Esophagus squamous epithelium (tissue), 5 donors: ENCODE measurements at regions not wholly inside any gene's neighbourhood (a gene's known extent, or its start where the extent isn't known, plus 50 kb on each side); places are given as distances from the start of the nearest gene placed in this dataset.

Experiments used
- DNase-seq: peaks from one replicate; lab custom pipeline; 2025; lab: John Stamatoyannopoulos, UW
- H3K27ac ChIP-seq, 4 donors: fragments of 200-600 bp; sonication (generic); one replicate each; pipeline ENCODE4 v1.5.1; 2016 to 2019; ENCODE audit warnings: mild to moderate bottlenecking in 1 of 4
- H3K27me3 ChIP-seq, 4 donors: fragments of 200-600 bp; sonication (generic); 1 replicate in 3 of 4; 2 replicates in 1 of 4; pipeline versions ENCODE4 v1.5.1 to v1.6.0; 2017 to 2021; ENCODE audit warnings: antibody characterized with exemption in 1 of 4
- H3K36me3 ChIP-seq, 3 donors: fragments of 200-600 bp; sonication (generic); one replicate each; pipeline ENCODE4 v1.5.1; 2016 to 2019
- H3K4me1 ChIP-seq, 3 donors: fragments of 200-600 bp; sonication (generic); one replicate each; pipeline ENCODE4 v1.5.1; 2017 to 2019
- H3K4me3 ChIP-seq, 4 donors: fragments of 200-600 bp; sonication (generic); 1 replicate in 3 of 4; 2 replicates in 1 of 4; pipeline ENCODE4 v1.5.1; 2016 to 2019; ENCODE audit warnings: mild to moderate bottlenecking in 2 of 4, moderate library complexity in 1 of 4
- H3K9me3 ChIP-seq, 3 donors: fragments of 200-600 bp; sonication (generic); one replicate each; pipeline ENCODE4 v1.5.1; 2016 to 2019
- CTCF ChIP-seq, 6 experiments: fragments of 450-650 bp in 4 of 6; fragments of 200-600 bp in 2 of 6; sonication (generic) in 2 of 6; IDR thresholded peaks; one replicate each; pipeline ENCODE4 v1.5.1; 2016 to 2019; ENCODE audit warnings: antibody characterized with exemption in 6 of 6, mild to moderate bottlenecking in 4 of 6, moderate library complexity in 4 of 6
- POLR2A ChIP-seq, 4 donors: fragments of 450-650 bp; IDR thresholded peaks; one replicate each; pipeline ENCODE4 v1.6.1; 2017; ENCODE audit warnings: antibody characterized with exemption in 4 of 4, mild to moderate bottlenecking in 4 of 4, moderate library complexity in 3 of 4
- WGBS, 2 donors: methylation state at CpG; one replicate each; pipeline ENCODE4 v1.1.5; 2018; 5-methylcytosine and 5-hydroxymethylcytosine counted together
- intact Hi-C: fragments of 100-400 bp; cut with DNase I; formaldehyde crosslinking; loops from one replicate; pipeline ENCODE4 v1.15.0; 2022
- donor health status: DM: yes; HTN: yes; CAD: no.

- Histone ChIP-seq H3K36me3 (no peaks in the 10 kb centered on the region), H3K27me3 (no peaks in the 10 kb centered on the region), H3K4me1 (no peaks in the 10 kb centered on the region), H3K4me3 (no peak overlapping the region), H3K27ac (no peak overlapping the region), H3K9me3 (no peaks in the 10 kb centered on the region)
- DNase-seq, result no peak
- WGBS, 2 donors, result 32 to 34% methylated on average over 4 of the region's 4 CpGs
- TF ChIP-seq POLR2A (IDR thresholded peaks at IDR 0.05) (no peak), CTCF (IDR thresholded peaks at IDR 0.05) (no peak)
- intact Hi-C loops, result no loop called here
Observed at GRCh38 chr7:153835103-153835502, 217.1 kb upstream of the DPP6 start.

- 51 to 57% methylated on average over 7 of the region's 7 CpGs for WGBS, 2 donors
- no peaks in the 10 kb centered on the region for H3K9me3 ChIP-seq
- H3K4me3 ChIP-seq, result no peak overlapping the region
- no peak for DNase-seq
- no peak for TF ChIP-seq POLR2A (IDR thresholded peaks at IDR 0.05)
- no peak for TF ChIP-seq CTCF (IDR thresholded peaks at IDR 0.05)
- no peaks in the 10 kb centered on the region for H3K4me1 ChIP-seq
- no peaks in the 10 kb centered on the region for H3K27me3 ChIP-seq
- H3K27ac ChIP-seq, result no peak overlapping the region
- H3K36me3 ChIP-seq, result no peaks in the 10 kb centered on the region
- intact Hi-C loops, result no loop called here
Observed at GRCh38 chr7:153835712-153836265, 216.4 kb upstream of the DPP6 start.

DNA sequence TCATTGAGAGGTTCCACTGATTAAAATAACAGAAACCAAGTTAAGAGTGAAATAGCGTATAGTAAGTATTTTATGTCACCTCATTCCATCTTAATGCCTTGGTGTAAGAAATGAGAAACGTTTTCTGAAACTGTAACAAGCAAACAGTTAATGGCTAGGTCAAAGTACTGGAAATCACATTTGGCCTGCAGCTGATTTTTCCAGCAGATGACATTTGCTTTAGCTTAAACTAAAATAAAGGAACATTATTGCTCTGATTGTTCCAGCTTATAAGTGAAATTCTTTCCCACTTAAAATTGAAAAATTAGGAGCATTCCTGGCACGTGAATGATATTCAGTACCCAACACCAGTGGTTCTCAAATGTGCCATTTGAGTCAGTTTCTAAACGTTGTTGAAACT, 213.6 kb upstream of the DPP6 start:
- Histone ChIP-seq H3K9me3 (no peaks in the 10 kb centered on the region), H3K27me3 (no peaks in the 10 kb centered on the region), H3K36me3 (no peaks in the 10 kb centered on the region), H3K4me3 (no peak overlapping the region), H3K4me1 (no peaks in the 10 kb centered on the region), H3K27ac (no peak overlapping the region)
- TF ChIP-seq CTCF (IDR thresholded peaks at IDR 0.05) (no peak), POLR2A (IDR thresholded peaks at IDR 0.05) (no peak)
- 63 to 68% methylated on average over 4 of the region's 4 CpGs for WGBS, 2 donors
- intact Hi-C loops, result no loop called here
- DNase-seq, result no peak

DNA sequence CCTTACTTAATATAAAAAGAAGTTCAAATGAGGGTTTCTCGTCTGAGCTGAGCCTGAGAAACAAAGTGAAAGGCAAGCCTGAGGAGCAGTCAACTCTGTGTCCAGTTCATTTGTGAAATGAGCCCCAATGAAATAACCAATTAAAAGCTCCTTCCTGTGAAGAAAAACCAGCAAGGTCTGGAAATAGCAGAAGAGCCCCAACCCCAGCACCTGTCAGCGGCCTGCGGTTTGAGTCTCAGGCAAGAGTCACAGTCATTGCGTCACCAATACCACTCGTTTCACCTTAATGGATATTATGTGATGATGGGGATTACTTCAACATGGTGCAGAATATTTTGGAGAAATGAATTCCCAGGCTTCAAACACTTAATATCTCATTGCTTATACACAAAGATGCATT, 211.3 kb upstream of the DPP6 start:
- Histone ChIP-seq H3K36me3 (no peaks in the 10 kb centered on the region), H3K4me3 (no peak overlapping the region), H3K4me1 (no peaks in the 10 kb centered on the region), H3K27ac (no peak overlapping the region), H3K9me3 (no peaks in the 10 kb centered on the region), H3K27me3 (no peaks in the 10 kb centered on the region)
- WGBS, 2 donors, result 83 to 85% methylated on average over 5 of the region's 5 CpGs
- intact Hi-C loops, result no loop called here
- DNase-seq, result no peak
- TF ChIP-seq CTCF (IDR thresholded peaks at IDR 0.05), result no peak
- TF ChIP-seq POLR2A (IDR thresholded peaks at IDR 0.05), result no peak

DNA sequence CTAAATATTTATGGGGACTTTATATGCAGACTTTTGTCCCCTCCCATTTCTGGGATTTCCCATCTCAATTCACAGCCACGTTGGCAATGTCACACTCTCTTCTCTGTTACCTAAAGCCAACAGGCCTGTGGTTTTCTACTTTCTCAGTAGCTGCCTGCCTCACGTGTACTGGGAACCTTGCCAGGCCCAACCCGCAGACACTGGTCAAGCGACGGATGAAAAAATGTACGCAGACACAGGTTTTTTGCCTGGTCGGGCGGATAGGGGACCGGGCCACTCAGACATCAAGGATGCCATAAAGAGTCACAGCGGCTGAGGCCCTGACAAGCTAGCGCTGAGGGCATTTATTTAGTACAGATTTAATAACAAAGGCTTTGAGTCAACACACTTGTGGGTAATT, 204.4 kb upstream of the DPP6 start:
- TF ChIP-seq CTCF (IDR thresholded peaks at IDR 0.05) (no peak), POLR2A (IDR thresholded peaks at IDR 0.05) (no peak)
- 49 to 85% methylated on average over 4 to 10 of the region's 11 CpGs for WGBS, 2 donors
- Histone ChIP-seq H3K36me3 (no peaks in the 10 kb centered on the region), H3K27ac (no peak overlapping the region), H3K27me3 (no peaks in the 10 kb centered on the region), H3K9me3 (peaks cover 0 to 4% (median 0%) of the 10 kb centered on the region in 3 donors), H3K4me1 (no peaks in the 10 kb centered on the region), H3K4me3 (no peak overlapping the region)
- intact Hi-C loops, result no loop called here
- no peak for DNase-seq
